Activated CD4-positive, alpha-beta T cell treated with anti-CD3 and anti-CD28 coated beads for 36 hours (primary cell): ENCODE measurements at regions not wholly inside any gene's neighbourhood (a gene's known extent, or its start where the extent isn't known, plus 50 kb on each side); places are given as distances from the start of the nearest gene placed in this dataset.
A peak's percentile ranks its signal among the peaks of the same experiment; 100 is the strongest.

Experiments used
- ATAC-seq: fragments of 200-7000 bp; cut with Tn5 transposase; one replicate; pipeline ENCODE4 v1.10.0; 2021; ENCODE audit warnings: mild to moderate bottlenecking, moderate library complexity
- CTCF ChIA-PET: fragments of 350-600 bp; sonication (Branson Sonifier 250); formaldehyde crosslinking; loops from one replicate; lab custom pipeline; 2021; ENCODE audit warnings: antibody characterized with exemption; lab: Charles Lee
- POLR2A ChIA-PET: fragments of 350-600 bp; sonication (Branson Sonifier 250); formaldehyde crosslinking; loops from one replicate; lab custom pipeline; 2021; ENCODE audit warnings: antibody characterized with exemption, inconsistent platforms; lab: Charles Lee
- DNase-seq: peaks from one replicate; pipeline ENCODE4 v3.0.0-alpha.2; 2020
- H3K27ac Mint-ChIP-seq: one replicate; pipeline ENCODE4 v1.8.0; 2021; ENCODE audit warnings: mixed read lengths
- H3K27me3 Mint-ChIP-seq: one replicate; pipeline ENCODE4 v1.8.0; 2021; ENCODE audit warnings: mixed read lengths
- H3K36me3 Mint-ChIP-seq: one replicate; pipeline ENCODE4 v1.8.0; 2021; ENCODE audit warnings: low read depth, mixed read lengths
- H3K4me1 Mint-ChIP-seq: one replicate; pipeline ENCODE4 v1.8.0; 2021; ENCODE audit warnings: mixed read lengths
- H3K4me3 Mint-ChIP-seq: one replicate; pipeline ENCODE4 v1.8.0; 2021; ENCODE audit warnings: mild to moderate bottlenecking, moderate library complexity, mixed read lengths
- H3K9me3 Mint-ChIP-seq: one replicate; pipeline ENCODE4 v1.8.0; 2021; ENCODE audit warnings: low read depth, mixed read lengths
- intact Hi-C, 2 experiments: fragments of 100-400 bp; cut with DNase I in 1 of 2; cut with micrococcal nuclease in 1 of 2; formaldehyde crosslinking; loops; one replicate each; pipeline versions ENCODE4 v1.14.2 to v1.15.1; 2022 to 2024; cut with DNase I, micrococcal nuclease

- intact Hi-C loops: no loop called here
- H3K4me3 Mint-ChIP-seq: no peak overlapping the region
- DNase-seq: no peak
- ChIA-PET POLR2A (no interaction called here), CTCF (interaction anchor here (1.7 to 4.1 kb wide), 2 partner anchors 9 to 145 kb away, joined by 7 to 13 read pairs; no protein-coding TSS in a partner anchor)
- H3K4me1 Mint-ChIP-seq: no peaks in the 10 kb centered on the region
- H3K36me3 Mint-ChIP-seq: no peaks in the 10 kb centered on the region
- ATAC-seq: no peak
- peaks cover 2% of the 10 kb centered on the region for H3K27me3 Mint-ChIP-seq
- no peak overlapping the region for H3K27ac Mint-ChIP-seq
- peaks cover 6% of the 10 kb centered on the region for H3K9me3 Mint-ChIP-seq
Measured at GRCh38 chr11:123255909-123256308, 60.9 kb upstream of the CLMP start.

- ChIA-PET CTCF (interaction anchor here (0.8 to 4.1 kb wide), 2 partner anchors 143 to 200 kb away, joined by 3 to 13 read pairs; no protein-coding TSS in a partner anchor), POLR2A (no interaction called here)
- no peaks in the 10 kb centered on the region for H3K4me1 Mint-ChIP-seq
- DNase-seq (no peak), ATAC-seq (no peak)
- intact Hi-C loops: no loop called here
- peaks cover 3% of the 10 kb centered on the region for H3K27me3 Mint-ChIP-seq
- no peak overlapping the region for H3K4me3 Mint-ChIP-seq
- H3K9me3 Mint-ChIP-seq: peaks cover 6% of the 10 kb centered on the region
- no peak overlapping the region for H3K27ac Mint-ChIP-seq
- H3K36me3 Mint-ChIP-seq: no peaks in the 10 kb centered on the region
Measured at GRCh38 chr11:123254357-123254756, 59.3 kb upstream of the CLMP start.

- DNase-seq: no peak
- ChIA-PET CTCF (interaction anchor here (0.8 to 4.1 kb wide), 2 partner anchors 143 to 200 kb away, joined by 3 to 13 read pairs; no protein-coding TSS in a partner anchor), POLR2A (no interaction called here)
- Mint-ChIP-seq H3K27me3 (peaks cover 3% of the 10 kb centered on the region), H3K4me1 (no peaks in the 10 kb centered on the region), H3K4me3 (no peak overlapping the region), H3K36me3 (no peaks in the 10 kb centered on the region), H3K27ac (no peak overlapping the region), H3K9me3 (peaks cover 6% of the 10 kb centered on the region)
- intact Hi-C loops: no loop called here
- ATAC-seq: no peak
Measured at GRCh38 chr11:123253911-123254310, 58.9 kb upstream of the CLMP start.

- H3K36me3 Mint-ChIP-seq: no peaks in the 10 kb centered on the region
- POLR2A ChIA-PET: no interaction called here
- no peak for ATAC-seq
- peaks cover 5% of the 10 kb centered on the region for H3K27me3 Mint-ChIP-seq
- DNase-seq: no peak
- intact Hi-C loops: no loop called here
- CTCF ChIA-PET: interaction anchor here (4.0 to 4.1 kb wide), 2 partner anchors 8 to 142 kb away, joined by 13 to 22 read pairs; no protein-coding TSS in a partner anchor
- no peak overlapping the region for H3K4me3 Mint-ChIP-seq
- H3K9me3 Mint-ChIP-seq: peaks cover 2% of the 10 kb centered on the region
- no peaks in the 10 kb centered on the region for H3K4me1 Mint-ChIP-seq
- no peak overlapping the region for H3K27ac Mint-ChIP-seq
Measured at GRCh38 chr11:123253223-123253622, 58.2 kb upstream of the CLMP start.

- POLR2A ChIA-PET: no interaction called here
- Mint-ChIP-seq H3K4me1 (peaks cover 4% of the 10 kb centered on the region), H3K27ac (no peak overlapping the region), H3K9me3 (no peaks in the 10 kb centered on the region), H3K36me3 (no peaks in the 10 kb centered on the region), H3K27me3 (peaks cover 5% of the 10 kb centered on the region), H3K4me3 (no peak overlapping the region)
- intact Hi-C loops: no loop called here
- ATAC-seq (no peak), DNase-seq (no peak)
- CTCF ChIA-PET: interaction anchor here (0.5 to 4.0 kb wide), 7 partner anchors 10 to 227 kb away, joined by 3 to 22 read pairs (median 4); no protein-coding TSS in a partner anchor
Measured at GRCh38 chr11:123251657-123252344, 56.8 kb upstream of the CLMP start.

GRCh38 chr11:123250892-123251656 lies 56.0 kb upstream of the CLMP start:
- Mint-ChIP-seq H3K27me3 (peaks cover 5% of the 10 kb centered on the region), H3K4me1 (peaks cover 4% of the 10 kb centered on the region), H3K9me3 (no peaks in the 10 kb centered on the region), H3K27ac (no peak overlapping the region), H3K4me3 (no peak overlapping the region), H3K36me3 (no peaks in the 10 kb centered on the region)
- DNase-seq (no peak), ATAC-seq (no peak)
- ChIA-PET POLR2A (no interaction called here), CTCF (interaction anchor here (0.6 to 4.0 kb wide), 5 partner anchors 10 to 149 kb away, joined by 3 to 22 read pairs (median 8); no protein-coding TSS in a partner anchor)
- intact Hi-C loops: no loop called here

- Mint-ChIP-seq H3K4me1 (peaks cover 4% of the 10 kb centered on the region), H3K9me3 (no peaks in the 10 kb centered on the region), H3K4me3 (no peak overlapping the region), H3K27ac (no peak overlapping the region), H3K27me3 (peaks cover 5% of the 10 kb centered on the region), H3K36me3 (no peaks in the 10 kb centered on the region)
- ChIA-PET POLR2A (no interaction called here), CTCF (interaction anchor here (0.7 to 4.0 kb wide), 7 partner anchors 8 to 329 kb away, joined by 3 to 22 read pairs (median 3); no protein-coding TSS in a partner anchor)
- no peak for ATAC-seq
- no peak for DNase-seq
- intact Hi-C loops: loop anchor here in 1 of 2 experiments (5.0 kb wide), 1 partner anchor 387 kb away; no protein-coding TSS in a partner anchor
Measured at GRCh38 chr11:123249354-123249753, 54.3 kb upstream of the CLMP start.

- H3K4me1 Mint-ChIP-seq: peaks cover 4% of the 10 kb centered on the region
- H3K36me3 Mint-ChIP-seq: no peaks in the 10 kb centered on the region
- ATAC-seq (no peak), DNase-seq (no peak)
- POLR2A ChIA-PET: interaction anchor here (0.9 to 1.3 kb wide), 3 partner anchors 186 to 231 kb away, joined by 3 to 4 read pairs (median 3); partner anchors contain the start of gene HSPA8
- H3K9me3 Mint-ChIP-seq: no peaks in the 10 kb centered on the region
- no peak overlapping the region for H3K4me3 Mint-ChIP-seq
- CTCF ChIA-PET: interaction anchor here (0.6 to 4.5 kb wide), 58 partner anchors 8 to 438 kb away, joined by 3 to 141 read pairs (median 5); partner anchors contain the start of gene CLMP
- intact Hi-C loops: loop anchor here (1.0 to 5.0 kb wide), 5 partner anchors 82 to 386 kb away; no protein-coding TSS in a partner anchor
- H3K27me3 Mint-ChIP-seq: peaks cover 5% of the 10 kb centered on the region
- H3K27ac Mint-ChIP-seq: no peak overlapping the region
Measured at GRCh38 chr11:123247813-123248379, 52.8 kb upstream of the CLMP start.

- intact Hi-C loops: loop anchor here (1.0 to 5.0 kb wide), 5 partner anchors 81 to 385 kb away; no protein-coding TSS in a partner anchor
- peaks cover 4% of the 10 kb centered on the region for H3K4me1 Mint-ChIP-seq
- CTCF ChIA-PET: interaction anchor here (0.7 to 4.5 kb wide), 65 partner anchors 8 to 499 kb away, joined by 3 to 141 read pairs (median 5); partner anchors contain the start of gene CLMP
- H3K27ac Mint-ChIP-seq: no peak overlapping the region
- H3K27me3 Mint-ChIP-seq: peaks cover 5% of the 10 kb centered on the region
- H3K36me3 Mint-ChIP-seq: no peaks in the 10 kb centered on the region
- POLR2A ChIA-PET: interaction anchor here (0.6 to 1.3 kb wide), 4 partner anchors 138 to 231 kb away, joined by 3 to 4 read pairs (median 4); partner anchors contain the start of gene HSPA8
- H3K9me3 Mint-ChIP-seq: no peaks in the 10 kb centered on the region
- ATAC-seq (no peak), DNase-seq (no peak)
- no peak overlapping the region for H3K4me3 Mint-ChIP-seq
Measured at GRCh38 chr11:123247496-123247799, 52.4 kb upstream of the CLMP start.

- Mint-ChIP-seq H3K27ac (no peak overlapping the region), H3K9me3 (no peaks in the 10 kb centered on the region), H3K36me3 (no peaks in the 10 kb centered on the region), H3K4me3 (no peak overlapping the region), H3K4me1 (peaks cover 4% of the 10 kb centered on the region), H3K27me3 (peaks cover 5% of the 10 kb centered on the region)
- ChIA-PET CTCF (interaction anchor here (0.6 to 4.5 kb wide), 69 partner anchors 9 to 500 kb away, joined by 3 to 141 read pairs (median 4); partner anchors contain the start of gene CLMP), POLR2A (interaction anchor here (0.6 to 1.3 kb wide), 4 partner anchors 138 to 231 kb away, joined by 3 to 4 read pairs (median 4); partner anchors contain the start of gene HSPA8)
- ATAC-seq (peak; percentile 96), DNase-seq (peak; percentile 93)
- intact Hi-C loops: loop anchor here (1.0 to 5.0 kb wide), 5 partner anchors 81 to 385 kb away; no protein-coding TSS in a partner anchor
Measured at GRCh38 chr11:123246749-123247495, 51.9 kb upstream of the CLMP start.
